OCI-LY3 (cell line): ENCODE measurements at regions not wholly inside any gene's neighbourhood (a gene's known extent, or its start where the extent isn't known, plus 50 kb on each side); places are given as distances from the start of the nearest gene placed in this dataset.

Experiments used
- H2AFZ ChIP-seq: fragments of 200-600, 300-600 bp; shearing (Covaris generic); 2 replicates; pipeline ENCODE4 v1.6.0; 2014; ENCODE audit warnings: antibody characterized with exemption, low read depth, low read length
- H3K27ac ChIP-seq: fragments of 200-600, 300-600 bp; sonication (generic); 2 replicates; pipeline ENCODE4 v1.5.1; 2014; ENCODE audit warnings: mild to moderate bottlenecking, low read length, moderate library complexity, mixed read lengths
- H3K27me3 ChIP-seq: fragments of 200-600, 300-600 bp; sonication (generic); 2 replicates; pipeline ENCODE4 v1.6.1; 2014; ENCODE audit warnings: low read depth, low read length, mixed read lengths
- H3K36me3 ChIP-seq: fragments of 200-600, 300-600 bp; sonication (generic); replicated peaks from 2 replicates; pipeline ENCODE3; 2014; ENCODE audit warnings: low read depth, low read length, mixed read lengths
- H3K4me1 ChIP-seq: fragments of 300-600, 200-600 bp; sonication (generic); 2 replicates; pipeline ENCODE4 v1.6.1; 2014; ENCODE audit warnings: low read length, mixed read lengths
- H3K4me2 ChIP-seq: fragments of 200-600, 300-600 bp; sonication (generic); 2 replicates; pipeline ENCODE4 v1.6.1; 2014; ENCODE audit warnings: low read length, mixed read lengths
- H3K4me3 ChIP-seq: fragments of 300-600, 200-600 bp; sonication (generic); 2 replicates; pipeline ENCODE4 v1.5.1; 2014; ENCODE audit warnings: antibody characterized with exemption, mild to moderate bottlenecking, low read length, moderate library complexity
- H3K79me2 ChIP-seq: fragments of 300-600, 200-600 bp; shearing (Covaris generic); 2 replicates; pipeline ENCODE4 v1.6.1; 2014; ENCODE audit warnings: mild to moderate bottlenecking, low read length, mixed read lengths
- H3K9ac ChIP-seq: fragments of 300-600, 200-600 bp; shearing (Covaris generic); 2 replicates; pipeline ENCODE4 v1.6.0; 2014; ENCODE audit warnings: mild to moderate bottlenecking, low read length, moderate library complexity
- H3K9me3 ChIP-seq: fragments of 200-600, 300-600 bp; shearing (Covaris generic); 2 replicates; pipeline ENCODE4 v1.6.1; 2014; ENCODE audit warnings: low read length, mixed read lengths; ENCODE audit not compliant: insufficient read depth
- H4K20me1 ChIP-seq: fragments of 200-600, 300-600 bp; sonication (generic); 2 replicates; pipeline ENCODE4 v1.6.1; 2016; ENCODE audit warnings: low read length, mixed read lengths; ENCODE audit not compliant: insufficient read depth
- EZH2phosphoT487 ChIP-seq: fragments of 200-600 bp; shearing (Covaris generic); IDR thresholded peaks from 2 replicates; pipeline ENCODE4 v1.6.1; 2018; ENCODE audit warnings: antibody characterized with exemption, mixed run types, low read depth
- TF ChIP-seq, protein P1 (sequence below): fragments of 200-600, 300-600 bp; sonication (generic); IDR thresholded peaks from 2 replicates; pipeline ENCODE4 v1.5.1; 2014; ENCODE audit warnings: antibody characterized with exemption, low read length, low read depth

DNA sequence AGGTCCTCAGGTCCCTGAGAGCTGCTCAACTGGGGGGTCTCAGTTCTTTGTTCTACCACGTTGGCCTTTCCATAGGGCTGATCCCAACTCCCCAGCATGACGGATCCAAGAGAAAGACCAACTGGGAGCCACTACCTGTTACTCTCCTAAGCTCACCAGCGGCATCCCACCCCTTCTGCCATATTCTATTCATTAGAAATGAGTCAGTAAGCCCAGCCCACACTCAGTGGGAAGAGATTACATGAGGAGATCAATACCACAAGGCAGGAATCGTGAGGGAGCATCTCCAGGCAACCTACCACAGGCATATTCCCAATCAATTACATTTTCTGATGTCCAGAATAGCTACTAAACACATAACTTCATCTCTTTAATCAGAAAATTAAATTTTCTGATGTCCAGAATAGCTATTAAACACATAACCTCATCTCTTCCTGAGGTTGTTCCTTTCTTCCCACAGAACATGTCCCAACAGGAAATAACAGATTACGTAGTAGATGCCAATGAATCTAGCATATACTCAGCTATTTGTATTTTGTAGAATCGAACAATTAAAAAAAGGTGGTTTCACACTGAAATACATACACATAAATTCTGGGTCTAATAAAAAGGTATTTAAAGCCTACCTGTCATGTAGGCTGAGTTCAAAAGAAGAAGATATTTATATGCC lies 708.1 kb upstream of the ARGLU1 start:
- H3K36me3 ChIP-seq, result no peaks in the 10 kb centered on the region
- H3K27ac ChIP-seq, result no peak overlapping the region
- H3K27me3 ChIP-seq, result no peaks in the 10 kb centered on the region
- TF ChIP-seq, protein P1, sequence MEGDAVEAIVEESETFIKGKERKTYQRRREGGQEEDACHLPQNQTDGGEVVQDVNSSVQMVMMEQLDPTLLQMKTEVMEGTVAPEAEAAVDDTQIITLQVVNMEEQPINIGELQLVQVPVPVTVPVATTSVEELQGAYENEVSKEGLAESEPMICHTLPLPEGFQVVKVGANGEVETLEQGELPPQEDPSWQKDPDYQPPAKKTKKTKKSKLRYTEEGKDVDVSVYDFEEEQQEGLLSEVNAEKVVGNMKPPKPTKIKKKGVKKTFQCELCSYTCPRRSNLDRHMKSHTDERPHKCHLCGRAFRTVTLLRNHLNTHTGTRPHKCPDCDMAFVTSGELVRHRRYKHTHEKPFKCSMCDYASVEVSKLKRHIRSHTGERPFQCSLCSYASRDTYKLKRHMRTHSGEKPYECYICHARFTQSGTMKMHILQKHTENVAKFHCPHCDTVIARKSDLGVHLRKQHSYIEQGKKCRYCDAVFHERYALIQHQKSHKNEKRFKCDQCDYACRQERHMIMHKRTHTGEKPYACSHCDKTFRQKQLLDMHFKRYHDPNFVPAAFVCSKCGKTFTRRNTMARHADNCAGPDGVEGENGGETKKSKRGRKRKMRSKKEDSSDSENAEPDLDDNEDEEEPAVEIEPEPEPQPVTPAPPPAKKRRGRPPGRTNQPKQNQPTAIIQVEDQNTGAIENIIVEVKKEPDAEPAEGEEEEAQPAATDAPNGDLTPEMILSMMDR, result no peak
- TF ChIP-seq EZH2phosphoT487, result no peak
- no peak overlapping the region for H2AFZ ChIP-seq
- no peak overlapping the region for H3K4me3 ChIP-seq
- H3K4me1 ChIP-seq, result no peaks in the 10 kb centered on the region
- no peak overlapping the region for H3K9ac ChIP-seq
- no peak overlapping the region for H3K4me2 ChIP-seq
- no peaks in the 10 kb centered on the region for H4K20me1 ChIP-seq
- H3K79me2 ChIP-seq, result no peaks in the 10 kb centered on the region
- no peaks in the 10 kb centered on the region for H3K9me3 ChIP-seq

DNA sequence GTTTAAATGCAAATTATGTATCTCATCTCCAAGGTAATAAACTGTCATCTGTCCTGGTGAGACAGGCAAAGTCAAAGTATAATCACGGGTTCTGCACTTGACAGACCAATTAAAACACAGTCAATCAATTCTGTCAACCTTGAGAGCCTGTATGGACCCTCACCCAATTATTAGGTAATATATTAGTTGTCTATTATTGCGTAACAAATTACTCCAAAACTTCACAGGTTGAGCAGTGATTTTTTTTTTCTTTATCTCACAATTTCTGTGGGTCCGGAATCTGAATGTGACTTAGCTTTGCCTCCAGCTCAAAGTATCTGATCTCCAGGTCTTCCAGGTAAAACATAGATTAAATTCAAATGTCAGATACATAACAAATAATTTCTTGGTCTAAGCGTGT lies 707.4 kb upstream of the ARGLU1 start:
- no peaks in the 10 kb centered on the region for H3K4me1 ChIP-seq
- H3K27ac ChIP-seq, result no peak overlapping the region
- no peaks in the 10 kb centered on the region for H4K20me1 ChIP-seq
- no peak overlapping the region for H2AFZ ChIP-seq
- no peak for TF ChIP-seq EZH2phosphoT487
- H3K9ac ChIP-seq, result no peak overlapping the region
- H3K27me3 ChIP-seq, result no peaks in the 10 kb centered on the region
- no peaks in the 10 kb centered on the region for H3K9me3 ChIP-seq
- H3K4me2 ChIP-seq, result no peak overlapping the region
- no peaks in the 10 kb centered on the region for H3K36me3 ChIP-seq
- no peak overlapping the region for H3K4me3 ChIP-seq
- no peaks in the 10 kb centered on the region for H3K79me2 ChIP-seq

DNA sequence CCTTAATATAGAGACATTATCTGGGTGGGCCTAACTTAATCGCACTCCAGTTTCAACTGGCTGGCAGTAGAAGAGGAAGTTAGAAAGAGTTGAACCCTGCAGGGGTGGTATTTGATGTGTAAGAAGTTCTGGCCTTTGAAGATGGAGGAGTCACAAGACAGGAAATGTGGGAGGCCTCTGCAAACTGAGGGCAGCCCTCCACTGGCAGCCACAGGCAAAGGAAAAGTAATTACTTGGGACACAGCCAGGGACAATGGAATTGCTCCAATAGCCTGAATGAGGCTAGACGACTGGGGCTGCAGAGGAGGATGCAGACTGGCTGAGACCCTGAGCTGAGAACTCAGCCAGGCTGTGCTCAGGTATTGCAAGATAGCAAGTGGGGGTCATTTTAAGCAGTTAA lies 703.3 kb upstream of the ARGLU1 start:
- H3K9me3 ChIP-seq, result no peaks in the 10 kb centered on the region
- H3K4me2 ChIP-seq, result no peak overlapping the region
- H3K4me3 ChIP-seq, result no peak overlapping the region
- H3K27ac ChIP-seq, result no peak overlapping the region
- H3K27me3 ChIP-seq, result no peaks in the 10 kb centered on the region
- no peak overlapping the region for H3K9ac ChIP-seq
- no peaks in the 10 kb centered on the region for H3K36me3 ChIP-seq
- H2AFZ ChIP-seq, result peak overlapping the region; percentile 39; the same call in 1 of the 2 replicates
- no peaks in the 10 kb centered on the region for H3K79me2 ChIP-seq
- H3K4me1 ChIP-seq, result no peaks in the 10 kb centered on the region
- H4K20me1 ChIP-seq, result no peaks in the 10 kb centered on the region
- no peak for TF ChIP-seq EZH2phosphoT487
- TF ChIP-seq, protein P1, result no peak

DNA sequence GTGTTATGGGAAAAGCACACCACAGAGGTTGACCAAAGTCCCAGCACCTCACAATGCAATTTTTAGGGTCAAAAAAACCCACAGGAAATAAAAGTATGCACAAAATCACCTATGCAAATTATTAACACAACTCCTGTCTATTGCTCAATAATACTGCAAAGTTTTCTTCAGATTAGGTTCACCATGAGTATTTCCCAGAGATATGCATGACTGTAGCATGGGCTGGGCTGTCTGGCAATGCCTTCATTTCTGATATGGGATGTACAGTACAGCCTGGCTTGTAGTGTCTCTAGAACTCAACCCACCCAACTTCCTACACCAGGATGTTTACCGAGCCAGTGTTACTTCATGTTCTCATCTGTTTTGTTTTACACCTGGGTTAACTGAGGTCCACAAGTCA lies 698.7 kb upstream of the ARGLU1 start:
- H3K9me3 ChIP-seq, result no peaks in the 10 kb centered on the region
- TF ChIP-seq, protein P1, result no peak
- TF ChIP-seq EZH2phosphoT487, result no peak
- no peaks in the 10 kb centered on the region for H3K27me3 ChIP-seq
- no peak overlapping the region for H3K4me2 ChIP-seq
- H3K36me3 ChIP-seq, result no peaks in the 10 kb centered on the region
- H4K20me1 ChIP-seq, result no peaks in the 10 kb centered on the region
- no peak overlapping the region for H3K4me3 ChIP-seq
- no peak overlapping the region for H3K27ac ChIP-seq
- no peak overlapping the region for H3K9ac ChIP-seq
- H3K79me2 ChIP-seq, result no peaks in the 10 kb centered on the region
- no peak overlapping the region for H2AFZ ChIP-seq
- no peaks in the 10 kb centered on the region for H3K4me1 ChIP-seq
